GM06990 (cell line): ENCODE measurements at regions not wholly inside any gene's neighbourhood (a gene's known extent, or its start where the extent isn't known, plus 50 kb on each side); places are given as distances from the start of the nearest gene placed in this dataset.

Experiments used
- DNase-seq: peaks from one replicate; pipeline ENCODE4 v3.0.0-alpha.2; 2011; ENCODE audit not compliant: insufficient read length; ENCODE audit errors: extremely low read depth
- H3K27me3 ChIP-seq: replicated peaks from 2 replicates; pipeline ENCODE4 v1.6.0; 2011; ENCODE audit warnings: low read length; ENCODE audit not compliant: control insufficient read depth, insufficient read depth
- H3K36me3 ChIP-seq: 2 replicates; pipeline ENCODE4 v1.5.1; 2011; ENCODE audit warnings: low read length; ENCODE audit not compliant: control insufficient read depth, insufficient read depth
- H3K4me3 ChIP-seq: replicated peaks from 2 replicates; pipeline ENCODE4 v1.5.1; 2011; ENCODE audit warnings: low read depth, mild to moderate bottlenecking, control low read depth, low read length
- TF ChIP-seq, protein P1 (sequence below): IDR thresholded peaks from 2 replicates; pipeline ENCODE4 v1.5.1; 2011; ENCODE audit warnings: low read length, control low read depth, mild to moderate bottlenecking, inconsistent platforms; ENCODE audit not compliant: insufficient read depth, poor library complexity, severe bottlenecking

GRCh38 chr15:23983500-23984259, 296.6 kb upstream of the NDN start:
- no peak for DNase-seq
- TF ChIP-seq, protein P1, sequence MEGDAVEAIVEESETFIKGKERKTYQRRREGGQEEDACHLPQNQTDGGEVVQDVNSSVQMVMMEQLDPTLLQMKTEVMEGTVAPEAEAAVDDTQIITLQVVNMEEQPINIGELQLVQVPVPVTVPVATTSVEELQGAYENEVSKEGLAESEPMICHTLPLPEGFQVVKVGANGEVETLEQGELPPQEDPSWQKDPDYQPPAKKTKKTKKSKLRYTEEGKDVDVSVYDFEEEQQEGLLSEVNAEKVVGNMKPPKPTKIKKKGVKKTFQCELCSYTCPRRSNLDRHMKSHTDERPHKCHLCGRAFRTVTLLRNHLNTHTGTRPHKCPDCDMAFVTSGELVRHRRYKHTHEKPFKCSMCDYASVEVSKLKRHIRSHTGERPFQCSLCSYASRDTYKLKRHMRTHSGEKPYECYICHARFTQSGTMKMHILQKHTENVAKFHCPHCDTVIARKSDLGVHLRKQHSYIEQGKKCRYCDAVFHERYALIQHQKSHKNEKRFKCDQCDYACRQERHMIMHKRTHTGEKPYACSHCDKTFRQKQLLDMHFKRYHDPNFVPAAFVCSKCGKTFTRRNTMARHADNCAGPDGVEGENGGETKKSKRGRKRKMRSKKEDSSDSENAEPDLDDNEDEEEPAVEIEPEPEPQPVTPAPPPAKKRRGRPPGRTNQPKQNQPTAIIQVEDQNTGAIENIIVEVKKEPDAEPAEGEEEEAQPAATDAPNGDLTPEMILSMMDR: no peak
- H3K36me3 ChIP-seq: no peaks in the 10 kb centered on the region
- no peak overlapping the region for H3K4me3 ChIP-seq
- H3K27me3 ChIP-seq: no peaks in the 10 kb centered on the region

DNA sequence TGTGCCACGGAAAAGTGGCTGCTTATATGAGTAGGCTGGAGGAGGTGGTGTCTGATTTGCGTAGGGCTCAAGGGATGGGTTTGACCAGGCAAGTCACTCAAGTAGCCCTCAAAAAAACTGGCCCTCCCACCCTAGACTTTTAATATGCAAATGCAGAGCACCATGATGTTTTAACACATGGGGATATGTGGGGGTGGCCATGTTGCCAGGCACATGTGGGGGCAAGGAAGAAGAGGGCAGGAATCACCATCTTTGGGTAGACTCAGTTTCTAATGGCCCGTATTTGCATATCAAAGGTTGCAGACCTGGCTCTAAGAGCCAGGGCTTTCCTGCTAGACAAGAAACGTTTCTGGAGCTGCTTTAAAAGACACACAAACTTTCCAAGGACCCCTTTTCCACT, 307.2 kb upstream of the NDN start:
- no peaks in the 10 kb centered on the region for H3K27me3 ChIP-seq
- no peak for DNase-seq
- TF ChIP-seq, protein P1: no peak
- H3K36me3 ChIP-seq: no peaks in the 10 kb centered on the region
- H3K4me3 ChIP-seq: no peak overlapping the region

GRCh38 chr15:23998056-23998455, 311.0 kb upstream of the NDN start:
- Histone ChIP-seq H3K27me3 (no peaks in the 10 kb centered on the region), H3K4me3 (no peak overlapping the region), H3K36me3 (no peaks in the 10 kb centered on the region)
- DNase-seq: no peak
- TF ChIP-seq, protein P1: no peak

- no peak for DNase-seq
- no peak overlapping the region for H3K4me3 ChIP-seq
- TF ChIP-seq, protein P1: no peak
These were observed 321.4 kb upstream of the NDN start for GRCh38 chr15:24008476-24008875.

DNA sequence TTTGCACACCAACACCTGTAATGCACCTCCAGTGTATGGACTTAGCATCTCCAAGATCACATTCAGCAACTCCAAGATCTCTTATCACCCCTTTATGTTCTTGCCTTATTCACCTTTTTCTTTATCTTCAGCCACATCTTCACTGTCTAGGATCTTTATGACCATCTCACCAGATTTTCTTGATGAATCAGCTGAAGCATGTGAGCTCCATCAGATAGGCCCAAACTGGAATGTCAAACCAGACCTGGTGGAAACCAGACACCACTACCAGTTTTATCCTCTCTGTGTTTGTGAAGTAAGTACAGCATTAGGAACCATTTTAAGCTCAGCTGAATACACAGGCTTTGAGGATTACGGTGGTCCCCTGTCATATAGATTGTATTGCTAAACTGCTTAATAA, 330.4 kb upstream of the NDN start:
- H3K4me3 ChIP-seq: no peak overlapping the region
- TF ChIP-seq, protein P1: no peak
- H3K27me3 ChIP-seq: no peaks in the 10 kb centered on the region
- H3K36me3 ChIP-seq: no peaks in the 10 kb centered on the region
- DNase-seq: no peak

More at GRCh38 chr15:24008476-24008875, 321.4 kb upstream of the NDN start:
- Histone ChIP-seq H3K36me3 (no peaks in the 10 kb centered on the region), H3K27me3 (no peaks in the 10 kb centered on the region)

DNA sequence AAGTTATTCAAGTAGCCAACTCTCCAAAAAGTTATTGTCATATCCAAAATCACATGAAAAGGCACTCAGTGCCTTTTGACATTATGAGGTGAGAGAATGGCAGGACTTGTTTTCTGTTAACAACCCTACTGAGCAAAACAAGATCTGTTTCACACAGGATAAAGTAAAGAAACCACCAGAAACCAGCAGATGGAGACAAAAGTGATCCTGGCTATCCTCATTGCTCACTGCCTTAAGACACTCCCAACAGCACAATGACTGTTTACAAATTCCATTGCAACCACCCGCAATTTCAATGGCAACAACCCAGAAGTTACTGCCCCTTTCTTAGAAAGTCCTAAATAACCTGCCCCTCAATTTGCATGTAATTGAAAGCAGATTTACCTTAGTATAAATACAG, 352.6 kb upstream of the NDN start:
- Histone ChIP-seq H3K4me3 (no peak overlapping the region), H3K27me3 (no peaks in the 10 kb centered on the region), H3K36me3 (no peaks in the 10 kb centered on the region)
- TF ChIP-seq, protein P1: no peak
- no peak for DNase-seq
